NT2/D1 (cell line): ENCODE measurements at regions not wholly inside any gene's neighbourhood (a gene's known extent, or its start where the extent isn't known, plus 50 kb on each side); places are given as distances from the start of the nearest gene placed in this dataset.

Source experiments
- SUZ12 ChIP-seq: IDR thresholded peaks from 2 replicates; pipeline ENCODE4 v1.6.1; 2011; ENCODE audit not compliant: insufficient read length, insufficient read depth; ENCODE audit errors: extremely low read depth
- YY1 ChIP-seq: IDR thresholded peaks from 2 replicates; pipeline ENCODE4 v1.6.1; 2011; ENCODE audit not compliant: insufficient read length, insufficient read depth
- ZNF274 ChIP-seq: IDR thresholded peaks from 2 replicates; pipeline ENCODE4 v1.6.1; 2011; ENCODE audit warnings: mild to moderate bottlenecking, low read depth, low read length

- no peak for TF ChIP-seq ZNF274
- TF ChIP-seq SUZ12 = no peak
- TF ChIP-seq YY1 = no peak
Observed at GRCh38 chr3:13258986-13259514, 161.1 kb downstream of the NUP210 start.
